K562 (cell line): ENCODE measurements at regions not wholly inside any gene's neighbourhood (a gene's known extent, or its start where the extent isn't known, plus 50 kb on each side); places are given as distances from the start of the nearest gene placed in this dataset.
"Not testable (repeated sequence)": the region's sequence is repeated elsewhere in the genome, so short reads cannot be mapped to it uniquely, and the experiment has no call there.

Experiments
- POLR2A ChIP-seq: fragments of 450-650 bp; conservative IDR thresholded peaks from 2 replicates; pipeline ENCODE4 v1.6.1; 2016
- TF ChIP-seq, protein P1 (sequence below), 3 experiments: IDR thresholded peaks in 2 of 3; conservative IDR thresholded peaks in 1 of 3; 2 replicates each; pipeline ENCODE4 v1.5.1; 2011 to 2012; ENCODE audit warnings: low read length in 3 of 3, mild to moderate bottlenecking in 3 of 3, control low read depth in 2 of 3, improper control_type of control experiment in 1 of 3, inconsistent platforms in 1 of 3, low read depth in 1 of 3, mixed read lengths in 1 of 3, moderate library complexity in 1 of 3; ENCODE audit not compliant: insufficient read depth in 2 of 3
- TF ChIP-seq, protein P2 (sequence below): fragments of 250-450 bp; sonication (Bioruptor Pico); IDR thresholded peaks from 2 replicates; pipeline ENCODE4 v1.8.0; 2021; ENCODE audit warnings: moderate library complexity, mild to moderate bottlenecking, inconsistent platforms

DNA sequence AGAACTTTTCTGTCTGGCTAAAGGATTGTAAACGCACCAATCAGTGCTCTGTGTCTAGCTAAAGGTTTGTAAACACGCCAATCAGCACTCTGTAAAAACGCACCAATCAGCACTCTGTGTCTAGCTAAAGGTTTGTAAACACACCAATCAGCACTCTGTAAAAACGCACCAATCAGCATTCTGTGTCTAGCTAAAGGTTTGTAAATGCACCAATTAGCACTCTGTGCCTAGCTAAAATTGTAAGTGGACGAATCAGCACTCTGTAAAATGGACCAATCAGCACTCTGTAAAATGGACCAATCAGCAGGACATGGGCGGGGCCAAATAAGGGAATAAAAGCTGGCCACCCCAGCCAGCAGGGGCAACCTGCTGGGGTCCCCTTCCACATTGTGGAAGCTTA lies 134.1 kb downstream of the PSAT1 start:
- TF ChIP-seq, protein P1, sequence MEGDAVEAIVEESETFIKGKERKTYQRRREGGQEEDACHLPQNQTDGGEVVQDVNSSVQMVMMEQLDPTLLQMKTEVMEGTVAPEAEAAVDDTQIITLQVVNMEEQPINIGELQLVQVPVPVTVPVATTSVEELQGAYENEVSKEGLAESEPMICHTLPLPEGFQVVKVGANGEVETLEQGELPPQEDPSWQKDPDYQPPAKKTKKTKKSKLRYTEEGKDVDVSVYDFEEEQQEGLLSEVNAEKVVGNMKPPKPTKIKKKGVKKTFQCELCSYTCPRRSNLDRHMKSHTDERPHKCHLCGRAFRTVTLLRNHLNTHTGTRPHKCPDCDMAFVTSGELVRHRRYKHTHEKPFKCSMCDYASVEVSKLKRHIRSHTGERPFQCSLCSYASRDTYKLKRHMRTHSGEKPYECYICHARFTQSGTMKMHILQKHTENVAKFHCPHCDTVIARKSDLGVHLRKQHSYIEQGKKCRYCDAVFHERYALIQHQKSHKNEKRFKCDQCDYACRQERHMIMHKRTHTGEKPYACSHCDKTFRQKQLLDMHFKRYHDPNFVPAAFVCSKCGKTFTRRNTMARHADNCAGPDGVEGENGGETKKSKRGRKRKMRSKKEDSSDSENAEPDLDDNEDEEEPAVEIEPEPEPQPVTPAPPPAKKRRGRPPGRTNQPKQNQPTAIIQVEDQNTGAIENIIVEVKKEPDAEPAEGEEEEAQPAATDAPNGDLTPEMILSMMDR (IDR thresholded peaks at IDR 0.05 in 2 of 3, conservative IDR thresholded peaks at IDR 0.05 in 1 of 3; ENCODE audit: insufficient read depth in 2 of 3, low read depth in 1 of 3, low read length in 3 of 3): not testable (repeated sequence)
- TF ChIP-seq POLR2A: not testable (repeated sequence)
- TF ChIP-seq, protein P2, sequence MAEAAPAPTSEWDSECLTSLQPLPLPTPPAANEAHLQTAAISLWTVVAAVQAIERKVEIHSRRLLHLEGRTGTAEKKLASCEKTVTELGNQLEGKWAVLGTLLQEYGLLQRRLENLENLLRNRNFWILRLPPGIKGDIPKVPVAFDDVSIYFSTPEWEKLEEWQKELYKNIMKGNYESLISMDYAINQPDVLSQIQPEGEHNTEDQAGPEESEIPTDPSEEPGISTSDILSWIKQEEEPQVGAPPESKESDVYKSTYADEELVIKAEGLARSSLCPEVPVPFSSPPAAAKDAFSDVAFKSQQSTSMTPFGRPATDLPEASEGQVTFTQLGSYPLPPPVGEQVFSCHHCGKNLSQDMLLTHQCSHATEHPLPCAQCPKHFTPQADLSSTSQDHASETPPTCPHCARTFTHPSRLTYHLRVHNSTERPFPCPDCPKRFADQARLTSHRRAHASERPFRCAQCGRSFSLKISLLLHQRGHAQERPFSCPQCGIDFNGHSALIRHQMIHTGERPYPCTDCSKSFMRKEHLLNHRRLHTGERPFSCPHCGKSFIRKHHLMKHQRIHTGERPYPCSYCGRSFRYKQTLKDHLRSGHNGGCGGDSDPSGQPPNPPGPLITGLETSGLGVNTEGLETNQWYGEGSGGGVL: not testable (repeated sequence)
